ENCODE measurements at regions not wholly inside any gene's neighbourhood (a gene's known extent, or its start where the extent isn't known, plus 50 kb on each side); places are given as distances from the start of the nearest gene placed in this dataset.
"Not testable (repeated sequence)": the region's sequence is repeated elsewhere in the genome, so short reads cannot be mapped to it uniquely, and the experiment has no call there.

DNA sequence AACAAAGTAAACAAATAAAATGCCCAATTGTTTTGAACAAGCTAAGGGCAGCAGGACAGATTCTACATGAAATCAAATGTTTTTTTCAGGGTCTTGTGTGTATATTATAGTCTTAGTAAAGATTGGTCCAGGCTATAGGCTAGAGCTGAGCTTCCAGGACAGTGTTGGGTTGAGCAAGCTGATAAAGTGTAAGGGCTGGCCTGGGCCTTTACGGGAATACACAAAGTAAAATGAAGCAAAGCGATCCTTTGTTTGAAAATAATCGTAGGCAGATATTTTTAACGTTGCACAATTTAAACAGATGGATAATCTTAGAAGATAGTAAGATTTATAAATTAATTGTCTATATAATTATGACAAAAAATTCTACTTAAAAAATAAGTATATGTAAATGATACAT lies 1204.6 kb downstream of the OTOL1 start:
- DNase-seq: no peak

DNA sequence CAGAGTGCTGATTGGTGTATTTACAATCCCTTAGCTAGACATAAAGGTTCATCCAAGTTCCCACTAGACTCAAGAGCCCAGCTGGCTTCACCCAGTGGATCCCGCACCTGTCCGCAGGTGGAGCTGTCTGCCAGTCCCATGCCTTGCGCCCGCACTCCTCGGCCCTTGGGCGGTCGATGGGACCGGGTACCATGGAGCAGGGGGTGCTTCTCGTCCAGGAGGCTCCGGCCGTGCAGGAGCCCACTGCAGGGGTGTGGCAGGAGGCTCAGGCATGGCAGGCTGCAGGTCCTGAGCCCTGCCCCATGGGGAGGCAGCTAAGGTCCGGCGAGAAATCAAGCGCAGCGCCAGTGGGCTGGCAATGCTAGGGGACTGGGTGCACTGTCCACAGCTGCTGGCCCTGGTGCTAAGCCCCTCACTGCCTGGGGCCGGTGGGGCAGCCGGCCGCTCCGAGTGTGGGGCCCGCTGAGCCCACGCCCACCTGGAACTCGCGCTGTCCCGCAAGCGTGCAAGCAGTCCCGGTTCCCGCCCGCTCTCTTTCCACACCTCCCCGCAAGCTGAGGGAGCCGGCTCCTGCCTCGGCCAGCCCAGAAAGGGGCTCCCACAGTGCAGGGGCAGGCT lies 1206.3 kb downstream of the OTOL1 start:
- no peak for DNase-seq

DNA sequence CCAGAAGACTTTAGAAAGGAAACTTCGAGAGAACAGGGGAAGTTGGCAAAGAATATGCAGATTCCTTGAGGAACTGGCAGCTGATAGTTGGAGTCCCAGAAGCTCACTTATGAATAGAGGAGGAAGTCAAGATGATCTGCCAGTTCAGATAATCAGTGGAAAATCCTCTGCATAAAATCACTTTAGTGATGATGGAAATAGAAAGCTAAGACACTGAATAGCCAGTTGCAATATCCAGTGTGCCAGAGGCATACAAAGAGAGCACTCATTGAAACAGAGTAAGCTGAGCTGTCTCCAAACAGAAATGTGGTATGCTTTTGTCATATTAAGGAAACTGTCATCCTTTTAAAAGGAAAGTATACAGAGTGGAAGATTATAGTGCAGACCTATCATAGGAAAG lies 1207.6 kb downstream of the OTOL1 start:
- DNase-seq: no peak

DNA sequence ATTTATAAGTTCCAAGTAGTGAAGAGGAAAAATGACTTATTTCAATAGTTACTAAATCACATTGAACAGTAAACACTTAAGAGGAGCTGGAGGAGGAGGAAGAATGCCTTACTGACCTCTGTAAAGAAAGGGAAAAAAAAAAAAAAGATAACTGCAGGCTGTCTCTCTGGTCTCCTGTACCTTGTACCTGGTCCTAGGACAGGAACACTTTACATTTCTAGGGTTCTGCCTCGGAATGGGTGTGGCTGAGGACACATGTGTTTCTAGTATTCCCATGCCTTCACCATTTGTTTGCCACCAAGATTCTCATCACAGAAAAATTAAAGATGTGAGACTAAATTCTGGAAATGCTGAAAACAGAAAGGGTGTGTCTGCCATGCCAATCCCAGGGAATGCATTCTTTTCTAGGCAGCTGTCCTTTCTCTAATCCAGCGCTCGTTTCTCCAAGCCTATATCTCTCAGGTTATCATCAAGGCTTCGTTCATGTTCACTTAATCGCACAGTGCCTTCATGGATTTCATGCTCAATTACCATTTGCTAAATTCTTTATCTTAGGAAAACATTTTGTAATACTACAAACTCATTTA lies 1208.3 kb downstream of the OTOL1 start:
- no peak for DNase-seq

DNA sequence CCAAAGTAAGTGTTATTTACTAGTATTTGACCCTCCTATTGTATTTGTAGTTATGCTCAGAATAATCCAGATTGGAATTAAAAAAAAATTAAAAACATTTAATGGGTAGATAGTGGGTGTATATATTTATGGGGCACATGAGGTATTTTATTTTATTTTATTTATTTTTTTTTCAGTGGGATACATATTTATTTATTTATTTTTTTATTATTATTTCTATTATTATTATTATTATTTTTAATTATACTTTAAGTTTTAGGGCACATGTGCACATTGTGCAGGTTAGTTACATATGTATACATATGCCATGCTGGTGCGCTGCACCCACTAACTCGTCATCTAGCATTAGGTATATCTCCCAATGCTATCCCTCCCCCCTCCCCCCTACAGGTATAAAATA lies 1211.8 kb downstream of the OTOL1 start:
- DNase-seq: not testable (repeated sequence)

DNA sequence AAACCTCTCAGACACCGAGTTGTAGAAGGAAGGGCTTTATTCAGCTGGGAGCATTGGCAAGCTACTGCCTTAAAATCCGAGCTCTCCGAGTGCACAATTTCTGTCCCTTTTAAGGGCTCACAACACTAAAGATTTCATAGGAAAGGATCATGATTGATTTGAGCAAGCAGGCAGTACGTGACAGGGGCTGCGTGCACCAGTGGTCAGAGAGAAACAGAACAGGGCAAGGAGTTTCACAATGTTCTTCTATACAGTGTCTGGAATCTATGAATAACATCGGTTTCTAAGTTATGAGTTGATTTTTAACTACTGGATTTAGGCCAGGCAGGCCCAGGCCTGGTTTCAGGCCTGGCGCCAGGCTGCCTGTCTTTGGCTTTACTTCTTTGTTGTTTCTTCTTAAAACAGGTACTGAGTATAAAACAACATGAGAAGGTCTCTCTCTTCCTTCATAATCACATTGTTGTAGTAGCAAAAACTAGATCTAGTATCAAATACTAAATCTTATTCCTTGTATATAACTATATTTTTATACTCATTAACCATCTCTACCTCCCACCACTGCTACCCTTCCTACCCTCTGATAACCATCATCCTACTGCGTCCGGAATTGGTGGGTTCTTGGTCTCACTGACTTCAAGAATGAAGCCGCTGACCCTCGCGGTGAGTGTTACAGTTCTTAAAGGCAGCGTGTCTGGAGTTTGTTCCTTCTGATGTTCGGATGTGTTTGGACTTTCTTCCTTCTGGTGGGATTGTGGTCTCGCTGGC lies 1212.5 kb downstream of the OTOL1 start:
- DNase-seq: not testable (repeated sequence)

DNA sequence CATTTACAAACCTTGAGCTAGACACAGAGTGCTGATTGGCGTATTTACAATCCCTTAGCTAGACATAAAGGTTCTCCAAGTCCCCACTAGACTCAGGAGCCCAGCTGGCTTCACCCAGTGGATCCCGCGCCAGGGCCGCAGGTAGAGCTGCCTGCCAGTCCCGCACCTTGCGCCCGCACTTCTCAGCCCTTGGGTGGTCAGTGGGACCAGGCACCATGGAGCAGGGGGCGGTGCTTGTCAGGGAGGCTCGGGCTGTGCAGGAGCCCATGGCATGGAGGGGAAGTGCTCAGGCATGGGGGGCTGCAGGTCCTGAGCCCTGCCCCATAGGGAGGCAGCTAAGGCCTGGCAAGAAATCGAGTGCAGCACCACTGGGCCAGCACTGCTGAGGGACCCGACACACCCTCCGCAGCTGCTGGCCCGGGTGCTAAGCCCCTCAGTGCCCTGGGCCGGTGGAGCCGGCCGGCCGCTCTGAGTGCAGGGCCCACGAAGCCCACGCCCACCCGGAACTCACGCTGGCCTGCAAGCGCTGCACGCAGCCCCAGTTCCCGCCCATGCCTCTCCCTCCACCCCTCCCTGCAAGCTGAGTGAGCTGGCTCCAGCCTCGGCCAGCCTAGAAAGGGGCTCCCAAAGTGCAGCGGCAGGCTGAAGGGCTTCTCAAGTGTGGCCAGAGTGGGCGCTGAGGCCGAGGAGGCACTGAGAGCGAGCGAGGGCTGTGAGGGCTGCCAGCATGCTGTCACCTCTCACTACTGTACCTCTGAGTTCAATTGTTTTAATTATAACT lies 1213.9 kb downstream of the OTOL1 start:
- DNase-seq: no peak

DNA sequence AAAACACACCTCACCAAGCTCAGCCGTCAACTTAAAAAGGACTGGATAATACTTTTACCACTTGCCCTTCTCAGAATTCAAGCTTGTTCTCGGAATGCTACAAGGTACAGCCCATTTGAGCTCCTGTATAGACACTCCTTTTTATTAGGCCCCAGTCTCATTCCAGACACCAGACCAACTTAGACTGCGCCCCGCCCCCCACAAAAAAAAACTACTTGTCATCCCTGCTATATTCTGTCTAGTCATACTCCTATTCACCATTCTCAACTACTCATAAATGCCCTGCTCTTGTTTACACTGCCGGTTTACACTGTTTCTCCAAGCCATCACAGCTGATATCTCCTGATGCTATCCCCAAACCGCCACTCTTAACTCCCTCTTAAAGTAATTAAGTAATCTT lies 1220.5 kb downstream of the OTOL1 start:
- DNase-seq: not testable (repeated sequence)

DNA sequence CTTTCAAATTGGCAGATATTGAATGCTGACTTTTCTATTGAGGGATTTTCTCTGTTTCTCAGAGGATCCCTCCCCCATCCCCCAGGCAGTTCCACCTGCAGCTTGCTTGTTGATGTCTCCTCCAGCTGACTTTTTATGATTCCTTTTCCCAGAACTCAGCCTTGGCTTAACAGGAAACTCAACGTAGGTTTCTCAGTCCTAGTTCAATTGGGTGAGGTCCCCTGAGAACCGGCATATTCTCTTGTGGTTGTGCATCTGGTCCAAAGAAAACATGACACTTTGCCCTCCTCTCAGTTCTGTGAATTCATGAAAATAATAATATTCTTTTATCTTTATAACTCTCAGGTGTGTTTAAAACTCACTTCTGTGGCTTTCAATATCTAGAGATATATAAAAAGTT lies 1222.1 kb downstream of the OTOL1 start:
- DNase-seq: no peak

DNA sequence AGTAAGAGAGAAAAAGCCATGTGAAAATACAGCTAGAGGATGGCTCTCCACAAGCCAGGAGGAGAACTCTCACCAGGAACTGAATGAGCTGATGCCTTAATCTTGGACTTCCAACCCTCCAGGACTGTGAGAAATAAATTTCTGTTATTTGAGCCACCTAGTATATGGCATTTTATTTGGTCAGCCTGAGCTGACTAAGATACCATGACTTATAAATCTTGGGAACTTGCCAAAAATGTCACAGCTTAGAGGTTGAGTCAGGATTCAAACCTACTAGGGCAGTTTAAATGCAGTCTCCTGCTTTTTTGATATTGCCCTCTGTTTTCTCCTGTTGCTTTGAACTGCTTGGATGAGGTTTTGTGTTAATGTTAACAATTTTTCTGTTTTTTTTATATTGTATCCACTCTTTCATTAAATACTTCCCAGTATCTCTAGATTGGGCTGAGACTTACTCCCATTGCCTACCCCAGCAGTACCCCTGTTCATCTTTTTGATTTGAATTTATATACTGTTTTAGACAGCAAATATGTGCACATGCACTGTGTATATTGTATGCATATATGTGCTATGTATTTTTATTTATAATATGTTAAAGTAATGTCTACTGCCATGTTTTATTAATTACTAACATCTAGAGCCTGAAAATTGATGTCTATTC lies 1223.2 kb downstream of the OTOL1 start:
- no peak for DNase-seq

DNA sequence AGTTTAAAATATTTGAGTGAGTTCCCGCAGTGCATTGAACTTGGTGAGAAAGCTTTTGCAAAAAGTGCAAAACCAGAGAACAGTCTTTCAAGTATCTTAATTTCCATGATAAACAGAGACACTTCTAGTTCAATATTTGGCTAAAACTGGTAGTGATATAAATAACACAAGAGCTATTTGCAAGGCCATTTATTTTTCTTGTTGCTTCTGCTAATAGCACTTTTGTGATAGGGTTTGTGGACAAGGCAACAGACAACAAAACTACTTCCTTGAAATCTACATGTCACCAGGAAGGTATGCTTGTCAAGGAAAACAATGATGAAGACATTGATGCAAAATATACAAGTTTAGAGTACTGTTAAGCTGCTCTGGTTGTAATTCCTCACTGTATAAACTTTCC lies 1225.1 kb downstream of the OTOL1 start:
- no peak for DNase-seq

DNA sequence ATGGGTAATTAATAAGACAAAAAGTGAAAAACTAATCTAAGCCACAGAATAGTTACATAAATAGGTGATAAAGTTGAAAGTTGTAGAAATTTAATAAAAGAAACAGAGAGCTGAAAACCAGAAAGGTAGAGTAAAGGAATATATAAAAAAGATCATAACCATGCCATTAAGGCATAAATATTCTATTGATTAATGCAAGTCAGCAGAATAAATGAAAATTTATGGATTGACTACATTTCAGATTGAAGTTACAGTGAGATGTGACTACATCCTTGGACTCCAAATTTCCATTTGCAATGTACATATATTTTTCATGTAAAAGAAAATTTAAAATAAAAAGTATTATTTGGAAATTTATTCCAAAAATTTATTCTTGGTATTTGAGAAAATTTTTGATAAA lies 1225.7 kb downstream of the OTOL1 start:
- no peak for DNase-seq

DNA sequence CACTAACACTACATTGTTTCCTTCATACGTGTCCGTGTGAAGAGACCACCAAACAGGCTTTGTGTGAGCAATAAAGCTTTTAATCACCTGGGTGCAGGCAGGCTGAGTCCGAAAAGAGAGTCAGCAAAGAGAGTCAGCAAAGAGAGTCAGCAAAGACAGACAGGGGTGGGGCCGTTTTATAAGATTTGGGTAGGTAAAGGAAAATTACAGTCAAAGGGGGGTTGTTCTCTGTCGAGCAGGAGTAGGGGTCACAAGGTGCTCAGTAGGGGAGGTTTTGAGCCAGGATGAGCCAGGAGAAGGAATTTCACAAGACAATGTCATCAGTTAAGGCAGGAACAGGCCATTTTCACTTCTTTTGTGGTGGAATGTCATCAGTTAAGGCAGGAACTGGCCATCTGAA lies 1226.2 kb downstream of the OTOL1 start:
- DNase-seq: not testable (repeated sequence)

DNA sequence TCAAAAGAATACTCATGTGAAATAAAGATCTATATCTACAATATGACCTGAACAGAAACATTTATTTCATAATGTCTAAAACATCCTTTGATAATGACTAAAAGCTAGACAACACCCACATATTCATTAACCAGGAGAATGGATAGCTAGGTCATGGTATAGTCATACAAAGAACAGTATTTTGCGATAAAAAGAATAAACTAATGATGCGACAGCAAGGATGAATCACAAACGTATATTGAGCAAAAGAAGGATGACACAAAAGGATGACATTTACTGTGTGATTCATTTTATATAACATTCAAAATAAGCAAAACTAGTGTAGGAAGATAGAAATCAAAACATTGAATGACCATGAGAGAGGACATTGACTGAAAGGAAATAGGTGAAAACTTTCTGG lies 1233.1 kb downstream of the OTOL1 start:
- no peak for DNase-seq

DNA sequence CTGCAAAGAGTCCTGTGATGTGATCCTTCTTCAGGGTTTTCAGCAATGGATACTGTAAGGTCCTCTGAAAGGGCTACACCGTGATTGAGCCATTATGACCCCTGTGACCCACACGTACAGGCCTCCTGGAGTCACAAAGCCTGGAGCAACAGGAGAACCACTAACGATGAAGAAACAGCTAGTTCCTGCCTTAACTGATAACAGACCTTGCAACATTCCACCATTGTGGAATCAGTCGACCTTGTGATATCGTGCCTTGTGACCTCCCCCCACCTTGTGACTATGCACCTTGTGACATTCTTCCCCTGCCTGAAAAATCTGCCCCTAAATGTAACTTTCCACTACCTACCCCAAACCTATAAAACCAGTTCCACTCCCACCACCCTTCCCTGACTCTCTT lies 1235.4 kb downstream of the OTOL1 start:
- DNase-seq: not testable (repeated sequence)

DNA sequence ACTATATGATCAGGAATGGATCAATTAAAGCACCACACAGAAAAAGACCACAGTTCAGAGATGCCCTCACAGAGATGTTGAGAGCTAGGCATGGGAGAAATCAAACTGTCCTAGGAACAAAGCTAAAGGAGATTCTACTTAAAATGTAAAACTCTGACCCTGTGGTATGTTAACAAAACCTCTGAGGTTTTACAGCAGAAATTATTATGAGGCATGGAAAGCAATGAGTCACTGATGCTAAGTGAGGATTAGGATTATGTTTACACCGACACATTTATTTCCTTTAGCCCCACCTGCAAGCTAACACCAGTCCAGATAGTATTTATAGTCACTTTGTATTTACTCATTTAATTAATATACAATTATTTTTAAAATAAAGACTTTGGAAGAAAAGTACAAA lies 1242.2 kb downstream of the OTOL1 start:
- DNase-seq: no peak

DNA sequence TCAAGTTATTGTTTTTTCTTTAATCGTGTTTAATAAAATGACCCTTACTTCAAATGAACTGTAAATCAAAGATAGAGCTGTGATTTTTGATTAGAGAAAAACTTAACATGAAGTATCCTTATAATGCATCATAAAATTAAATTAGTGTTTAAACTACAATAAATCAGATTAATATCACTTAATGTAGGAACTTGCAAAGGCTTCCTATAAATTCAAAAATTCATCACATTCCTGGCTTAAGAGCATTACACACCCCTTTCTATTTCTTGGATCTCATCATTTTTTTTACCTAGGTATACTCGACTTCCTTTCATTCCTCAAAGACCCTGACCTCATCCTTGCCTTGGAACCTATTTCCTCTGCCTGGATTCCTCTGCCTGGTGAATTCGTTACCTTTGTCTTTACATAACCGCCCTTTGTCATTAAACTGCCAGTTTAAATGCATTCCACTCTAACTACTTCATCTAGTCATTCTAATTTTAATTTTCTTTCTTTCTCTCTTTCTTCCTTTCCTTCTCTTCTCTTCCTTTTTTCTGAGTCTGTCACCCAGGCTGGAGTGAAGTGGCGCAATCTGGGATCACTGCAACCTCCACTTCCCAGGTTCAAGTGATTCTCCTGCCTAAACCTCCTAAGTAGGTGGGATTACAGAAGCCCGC lies 1244.5 kb downstream of the OTOL1 start:
- DNase-seq: no peak

DNA sequence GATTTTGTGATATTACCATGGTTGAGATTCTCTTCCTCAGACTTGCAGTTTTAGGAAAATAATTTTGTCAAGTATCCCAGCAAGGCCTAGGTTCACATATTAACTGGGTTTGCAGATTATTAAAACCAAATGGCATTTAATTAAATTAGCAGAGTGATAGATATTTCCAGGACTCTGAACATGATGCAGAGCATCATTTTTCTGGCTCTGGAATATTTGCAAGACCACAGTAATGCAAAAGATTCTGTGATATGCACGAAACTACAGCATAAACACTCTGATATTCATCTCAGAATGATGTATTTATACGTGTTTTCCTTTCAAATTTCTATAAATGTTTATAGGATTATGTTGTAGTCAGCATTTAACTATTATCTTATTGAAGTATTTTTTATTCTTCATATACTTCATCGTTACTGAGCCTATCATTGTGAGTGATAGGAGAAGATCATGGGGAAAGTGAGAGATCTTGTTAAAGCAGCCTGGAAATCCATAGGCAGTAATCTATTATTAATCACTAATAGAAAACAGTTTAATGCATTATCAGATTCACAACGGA lies 1245.6 kb downstream of the OTOL1 start:
- DNase-seq: no peak

DNA sequence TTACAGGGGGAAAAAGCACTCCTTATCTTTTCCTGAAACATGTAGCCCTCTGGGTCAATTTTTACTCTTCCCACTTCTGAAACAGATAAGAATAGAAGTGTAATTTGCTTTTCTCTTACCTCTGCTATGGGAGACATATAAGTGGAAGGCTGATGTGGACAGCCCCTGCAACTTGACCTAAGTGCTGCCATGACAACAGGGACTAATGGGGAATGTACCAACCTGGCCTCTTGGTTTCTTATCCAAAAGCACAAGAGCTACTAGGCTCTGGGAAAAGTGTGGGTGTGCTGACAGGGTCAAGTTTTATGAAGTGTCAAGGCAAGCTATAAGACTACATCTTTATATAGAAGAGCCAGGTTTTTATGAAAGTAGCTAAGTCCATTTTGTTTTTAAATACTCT lies 1246.5 kb downstream of the OTOL1 start:
- no peak for DNase-seq

DNA sequence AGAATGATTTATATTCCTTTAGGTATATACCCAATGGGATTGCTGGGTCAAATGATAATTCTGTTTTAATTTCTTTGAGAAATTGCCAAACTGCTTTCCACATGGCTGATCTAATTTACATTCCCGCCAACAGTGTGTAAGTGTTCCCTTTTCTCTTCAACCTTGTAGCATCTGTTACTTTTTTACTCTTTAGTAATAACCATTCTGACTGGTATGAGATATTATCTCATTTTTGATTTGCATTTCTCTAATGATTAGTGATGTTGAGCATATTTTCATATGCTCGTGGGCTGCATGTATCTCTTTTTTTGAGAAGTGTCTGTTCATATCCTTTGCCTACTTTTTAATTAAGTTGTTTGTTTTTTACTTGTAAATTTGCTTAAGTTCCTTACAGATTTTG lies 1264.2 kb downstream of the OTOL1 start:
- DNase-seq: no peak

DNA sequence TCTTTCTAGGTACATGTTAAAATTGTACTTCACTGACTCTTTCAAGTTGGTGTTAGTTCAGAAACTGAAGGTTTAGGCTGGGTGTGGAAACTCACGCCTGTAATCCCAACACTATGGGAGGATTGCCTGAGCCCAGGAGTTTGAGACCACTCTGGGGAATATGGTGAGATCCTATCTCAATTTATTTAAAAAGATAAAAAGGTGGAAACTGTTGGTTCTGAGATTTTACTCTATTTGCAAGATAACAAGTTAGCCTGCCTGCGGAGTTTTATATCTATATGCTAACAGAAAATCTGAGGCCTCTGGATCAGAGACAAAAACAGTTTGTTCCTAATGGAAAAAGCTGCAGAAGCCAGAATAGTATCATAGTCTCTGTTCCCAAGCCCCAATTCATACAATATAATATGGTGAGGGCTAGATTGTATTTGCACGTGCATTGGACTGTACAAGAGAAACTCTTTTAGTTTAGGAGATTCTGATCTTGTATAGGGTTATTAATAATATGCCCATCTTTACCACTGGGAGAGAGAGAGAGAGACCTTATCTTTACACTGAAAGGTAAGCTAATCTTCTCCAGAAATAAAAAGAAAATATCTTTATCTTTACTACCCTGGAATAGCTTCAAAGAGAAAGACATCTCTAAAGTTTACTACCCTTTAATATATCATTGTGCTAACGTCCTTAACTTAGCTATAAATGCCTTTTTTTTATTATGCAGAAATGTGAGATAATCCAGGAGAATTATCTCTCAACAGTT lies 1267.6 kb downstream of the OTOL1 start:
- no peak for DNase-seq

DNA sequence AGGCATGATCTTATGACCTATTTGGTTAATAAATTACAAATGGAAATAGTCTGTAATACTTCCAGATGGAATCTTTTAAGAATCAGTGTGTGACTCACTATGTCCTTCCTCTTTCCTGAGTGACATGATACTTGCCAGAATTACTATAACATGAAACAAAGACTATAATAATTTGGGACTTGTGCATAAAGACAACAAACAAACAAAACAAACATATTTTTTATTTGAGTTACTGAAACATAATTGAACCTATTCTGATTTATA lies 1268.1 kb downstream of the OTOL1 start:
- no peak for DNase-seq
